Suprapubic skin (tissue), 4 donors: ENCODE measurements at regions not wholly inside any gene's neighbourhood (a gene's known extent, or its start where the extent isn't known, plus 50 kb on each side); places are given as distances from the start of the nearest gene placed in this dataset.
"Not testable (repeated sequence)": the region's sequence is repeated elsewhere in the genome, so short reads cannot be mapped to it uniquely, and the experiment has no call there.

ENCODE experiments used
- DNase-seq, 2 donors: peaks; one replicate each; pipeline ENCODE4 v3.0.0-alpha.2; 2019; ENCODE audit warnings: low spot score in 2 of 2
- H3K27ac ChIP-seq: fragments of 200-600 bp; sonication (generic); one replicate; pipeline ENCODE4 v1.5.1; 2019
- H3K27me3 ChIP-seq: fragments of 200-600 bp; sonication (generic); one replicate; pipeline ENCODE4 v1.5.1; 2019
- H3K36me3 ChIP-seq: fragments of 200-600 bp; sonication (generic); one replicate; pipeline ENCODE4 v1.5.1; 2019
- H3K4me1 ChIP-seq: fragments of 200-600 bp; sonication (generic); one replicate; pipeline ENCODE4 v1.5.1; 2019
- H3K4me3 ChIP-seq: fragments of 200-600 bp; sonication (generic); one replicate; pipeline ENCODE4 v1.5.1; 2019; ENCODE audit warnings: mild to moderate bottlenecking
- H3K9me3 ChIP-seq: fragments of 200-600 bp; sonication (generic); one replicate; pipeline ENCODE4 v1.5.1; 2019
- EP300 ChIP-seq: sonication (generic); formaldehyde crosslinking; IDR thresholded peaks from one replicate; pipeline ENCODE4 v1.6.1; 2017; ENCODE audit warnings: antibody characterized with exemption
- POLR2A ChIP-seq, 2 donors: fragments of 450-650 bp; IDR thresholded peaks; one replicate each; pipeline ENCODE4 v1.6.1; 2017; ENCODE audit warnings: antibody characterized with exemption in 2 of 2, mild to moderate bottlenecking in 2 of 2, moderate library complexity in 2 of 2
- POLR2AphosphoS5 ChIP-seq, 3 donors: sonication (generic); formaldehyde crosslinking; IDR thresholded peaks; one replicate each; pipeline ENCODE4 v1.6.1; 2017; ENCODE audit warnings: antibody characterized with exemption in 3 of 3
- WGBS: methylation state at CpG from one replicate; pipeline ENCODE4 v1.1.5; 2018; 5-methylcytosine and 5-hydroxymethylcytosine counted together
- TF ChIP-seq, protein P1 (sequence below), 2 donors: fragments of 200-600 bp in 1 of 2; fragments of 450-650 bp in 1 of 2; sonication (generic) in 1 of 2; IDR thresholded peaks; one replicate each; pipeline ENCODE4 v1.5.1; 2016 to 2019; ENCODE audit warnings: antibody characterized with exemption in 2 of 2, mild to moderate bottlenecking in 1 of 2, moderate library complexity in 1 of 2

DNA sequence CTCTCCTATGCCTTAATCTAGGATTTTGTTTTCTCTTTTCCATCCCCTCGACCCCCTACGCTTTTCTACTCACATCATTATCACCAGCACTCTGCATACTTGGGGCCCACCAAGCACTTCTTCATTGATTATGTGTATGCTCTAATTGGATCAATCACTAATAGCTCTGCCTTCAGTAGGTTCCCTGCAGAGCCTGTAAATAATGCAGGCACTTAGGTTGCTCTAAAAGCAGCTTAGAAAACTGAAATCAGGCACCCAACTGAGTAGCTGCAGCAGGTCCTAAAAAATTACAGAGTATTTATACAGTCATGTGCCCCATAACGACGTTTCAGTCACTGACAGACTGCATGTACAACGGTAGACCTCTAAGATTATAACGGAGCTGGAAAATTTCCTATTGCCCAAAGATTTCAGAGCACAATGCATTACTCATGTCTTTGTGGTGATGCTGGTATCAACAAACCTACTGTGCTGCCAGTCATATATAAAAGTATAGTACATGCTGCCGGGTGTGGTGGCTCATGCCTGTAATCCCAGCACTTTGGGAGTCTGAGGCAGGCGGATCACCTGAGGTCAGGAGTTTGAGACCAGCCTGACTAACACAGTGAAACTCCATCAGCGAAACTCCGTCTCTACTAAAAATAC, 280.4 kb downstream of the HS3ST3B1 start:
- no peaks in the 10 kb centered on the region for H3K9me3 ChIP-seq
- WGBS: 88% methylated on average over 10 of the region's 10 CpGs
- H3K27me3 ChIP-seq: peaks cover 3% of the 10 kb centered on the region
- H3K4me1 ChIP-seq: peaks cover 2% of the 10 kb centered on the region
- no peak overlapping the region for H3K4me3 ChIP-seq
- H3K36me3 ChIP-seq: no peaks in the 10 kb centered on the region
- no peak for DNase-seq
- H3K27ac ChIP-seq: no peak overlapping the region
- TF ChIP-seq, protein P1, sequence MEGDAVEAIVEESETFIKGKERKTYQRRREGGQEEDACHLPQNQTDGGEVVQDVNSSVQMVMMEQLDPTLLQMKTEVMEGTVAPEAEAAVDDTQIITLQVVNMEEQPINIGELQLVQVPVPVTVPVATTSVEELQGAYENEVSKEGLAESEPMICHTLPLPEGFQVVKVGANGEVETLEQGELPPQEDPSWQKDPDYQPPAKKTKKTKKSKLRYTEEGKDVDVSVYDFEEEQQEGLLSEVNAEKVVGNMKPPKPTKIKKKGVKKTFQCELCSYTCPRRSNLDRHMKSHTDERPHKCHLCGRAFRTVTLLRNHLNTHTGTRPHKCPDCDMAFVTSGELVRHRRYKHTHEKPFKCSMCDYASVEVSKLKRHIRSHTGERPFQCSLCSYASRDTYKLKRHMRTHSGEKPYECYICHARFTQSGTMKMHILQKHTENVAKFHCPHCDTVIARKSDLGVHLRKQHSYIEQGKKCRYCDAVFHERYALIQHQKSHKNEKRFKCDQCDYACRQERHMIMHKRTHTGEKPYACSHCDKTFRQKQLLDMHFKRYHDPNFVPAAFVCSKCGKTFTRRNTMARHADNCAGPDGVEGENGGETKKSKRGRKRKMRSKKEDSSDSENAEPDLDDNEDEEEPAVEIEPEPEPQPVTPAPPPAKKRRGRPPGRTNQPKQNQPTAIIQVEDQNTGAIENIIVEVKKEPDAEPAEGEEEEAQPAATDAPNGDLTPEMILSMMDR (IDR thresholded peaks at IDR 0.05): no peak
- no peak for TF ChIP-seq POLR2A (IDR thresholded peaks at IDR 0.05)
- no peak for TF ChIP-seq POLR2AphosphoS5 (IDR thresholded peaks at IDR 0.05)

DNA sequence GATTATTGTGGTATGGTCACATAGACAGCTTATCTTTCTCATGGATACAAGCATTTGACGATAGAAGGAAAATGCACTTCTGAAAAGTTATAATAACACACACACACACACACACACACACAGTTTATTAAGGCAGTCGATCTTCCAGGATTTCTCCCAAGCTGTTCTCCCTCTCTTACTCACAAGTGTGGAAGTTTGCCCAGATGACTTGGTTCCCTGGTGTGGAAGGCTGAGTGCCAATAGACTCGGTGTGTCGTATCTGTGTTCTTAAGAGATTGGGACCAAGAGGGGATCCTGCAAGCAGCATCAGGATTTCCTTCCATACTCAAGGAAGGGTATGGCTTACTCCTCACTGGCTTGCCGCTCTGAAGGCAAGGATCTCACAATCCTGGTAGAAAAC, 279.6 kb downstream of the HS3ST3B1 start:
- TF ChIP-seq EP300 (no peak), POLR2A (IDR thresholded peaks at IDR 0.05) (no peak), POLR2AphosphoS5 (IDR thresholded peaks at IDR 0.05) (no peak)
- TF ChIP-seq, protein P1 (IDR thresholded peaks at IDR 0.05): no peak

DNA sequence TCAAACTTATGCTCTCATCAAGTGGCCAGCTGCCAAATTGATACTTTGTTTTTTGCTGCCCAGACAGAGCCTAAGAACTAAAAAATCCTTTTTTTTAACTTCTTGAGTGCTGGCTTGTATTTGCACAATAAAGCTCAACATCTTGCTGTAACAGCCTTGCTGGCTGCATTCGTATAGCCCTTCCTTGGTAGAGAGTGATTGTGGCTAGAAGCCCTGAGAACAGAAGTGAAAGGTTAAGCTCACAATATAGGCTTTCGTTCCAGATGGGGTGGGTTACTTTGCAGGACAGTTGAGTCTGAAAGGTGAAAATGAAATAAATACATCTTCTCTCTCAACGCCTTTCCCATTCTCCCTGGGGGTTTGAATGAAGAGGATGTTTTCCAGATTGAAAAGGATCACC, 278.8 kb downstream of the HS3ST3B1 start:
- Histone ChIP-seq H3K9me3 (no peaks in the 10 kb centered on the region), H3K36me3 (no peaks in the 10 kb centered on the region), H3K4me3 (no peak overlapping the region), H3K4me1 (peaks cover 10% of the 10 kb centered on the region), H3K27me3 (peaks cover 3% of the 10 kb centered on the region), H3K27ac (no peak overlapping the region)
- TF ChIP-seq POLR2A (IDR thresholded peaks at IDR 0.05) (no peak), POLR2AphosphoS5 (IDR thresholded peaks at IDR 0.05) (no peak), EP300 (no peak)
- TF ChIP-seq, protein P1 (IDR thresholded peaks at IDR 0.05): no peak
- no peak for DNase-seq
- WGBS: 49% methylated on average over 3 of the region's 3 CpGs

More for the DNA sequence above, 279.6 kb downstream of the HS3ST3B1 start:
- peaks cover 3% of the 10 kb centered on the region for H3K27me3 ChIP-seq
- H3K27ac ChIP-seq: no peak overlapping the region
- H3K4me1 ChIP-seq: peaks cover 6% of the 10 kb centered on the region
- H3K4me3 ChIP-seq: no peak overlapping the region
- H3K36me3 ChIP-seq: no peaks in the 10 kb centered on the region
- 39% methylated on average over 5 of the region's 5 CpGs for WGBS
- no peaks in the 10 kb centered on the region for H3K9me3 ChIP-seq
- no peak for DNase-seq

DNA sequence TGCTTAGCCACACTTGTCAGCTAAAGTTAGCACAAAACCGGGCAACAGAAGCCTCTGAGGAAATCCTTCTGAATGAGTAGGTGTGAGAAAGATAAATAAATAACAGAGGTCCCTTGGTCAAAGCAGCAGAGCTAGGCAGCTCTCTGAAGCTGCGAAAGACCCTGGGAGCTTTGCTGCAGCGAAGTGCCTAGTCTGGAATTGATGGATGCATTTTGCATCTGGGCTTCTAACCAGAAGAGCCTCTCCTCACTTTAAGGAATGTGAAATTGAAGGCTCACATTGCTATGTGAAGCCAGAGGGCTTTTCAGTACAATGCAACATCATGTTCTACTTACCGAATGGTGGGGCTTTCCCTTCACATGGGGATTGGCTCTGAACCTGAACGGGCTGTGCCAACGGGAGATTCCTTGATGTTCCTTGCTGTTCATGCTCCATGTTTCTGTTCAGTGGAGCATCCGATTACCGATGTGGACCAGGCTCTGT, 274.6 kb downstream of the HS3ST3B1 start:
- no peak for DNase-seq
- no peak for TF ChIP-seq POLR2AphosphoS5 (IDR thresholded peaks at IDR 0.05)
- TF ChIP-seq, protein P1 (IDR thresholded peaks at IDR 0.05): no peak
- H3K27me3 ChIP-seq: peaks cover 3% of the 10 kb centered on the region
- H3K9me3 ChIP-seq: no peaks in the 10 kb centered on the region
- H3K36me3 ChIP-seq: no peaks in the 10 kb centered on the region
- H3K4me3 ChIP-seq: no peak overlapping the region
- no peak overlapping the region for H3K27ac ChIP-seq
- peaks cover 10% of the 10 kb centered on the region for H3K4me1 ChIP-seq
- WGBS: 20% methylated on average over 8 of the region's 8 CpGs

DNA sequence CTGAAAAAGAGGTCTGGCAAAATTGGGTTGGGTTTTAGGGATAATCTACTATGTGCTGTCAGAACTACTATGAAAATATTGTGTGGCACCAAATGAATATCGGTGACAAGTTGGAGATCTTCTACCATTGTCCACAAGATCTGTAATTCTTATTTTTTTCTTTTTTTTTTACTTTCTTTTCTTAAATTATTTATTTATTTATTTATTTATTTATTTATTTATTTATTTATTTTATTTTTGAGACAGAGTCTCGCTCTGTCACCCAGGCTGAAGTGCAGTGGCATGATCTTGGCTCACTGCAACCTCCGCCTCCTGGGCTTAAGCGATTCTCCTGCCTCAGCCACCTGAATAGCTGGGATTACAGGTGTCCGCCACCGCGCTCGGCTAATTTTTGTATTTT, 259.4 kb downstream of the HS3ST3B1 start:
- not testable (repeated sequence) for H3K36me3 ChIP-seq, H3K27ac ChIP-seq, H3K4me3 ChIP-seq, H3K27me3 ChIP-seq, H3K9me3 ChIP-seq, H3K4me1 ChIP-seq, DNase-seq
- 94% methylated on average over 8 of the region's 8 CpGs for WGBS
